HTR-8/SVneo (cell line): ENCODE measurements at regions not wholly inside any gene's neighbourhood (a gene's known extent, or its start where the extent isn't known, plus 50 kb on each side); places are given as distances from the start of the nearest gene placed in this dataset.
"Not testable (repeated sequence)": the region's sequence is repeated elsewhere in the genome, so short reads cannot be mapped to it uniquely, and the experiment has no call there.

Source experiments
- DNase-seq: peaks from one replicate; pipeline ENCODE4 v3.0.0; 2011; ENCODE audit warnings: low spot score, mixed read lengths; ENCODE audit not compliant: insufficient read length
- FAIRE-seq: peaks from 2 replicates; lab custom pipeline; 2011; peaks lifted over from hg19 to GRCh38; lab: Jason Lieb, UNC

GRCh38 chr2:228799208-228799588 lies 471.9 kb downstream of the PID1 start:
- FAIRE-seq (no peak), DNase-seq (no peak)

GRCh38 chr2:228798458-228799207 lies 472.5 kb downstream of the PID1 start:
- no peak for FAIRE-seq

GRCh38 chr2:228796386-228796785 lies 474.7 kb downstream of the PID1 start:
- no peak for FAIRE-seq
- DNase-seq = no peak

More at GRCh38 chr2:228798458-228799207, 472.5 kb downstream of the PID1 start:
- DNase-seq = no peak

- FAIRE-seq = no peak
- DNase-seq = no peak
Observed at GRCh38 chr2:228793116-228793515, 478.0 kb downstream of the PID1 start.

GRCh38 chr2:228786901-228787300 lies 484.2 kb downstream of the PID1 start:
- FAIRE-seq (no peak), DNase-seq (no peak)

- FAIRE-seq (no peak), DNase-seq (no peak)
Observed at GRCh38 chr2:228782281-228782680, 488.8 kb downstream of the PID1 start.

- DNase-seq (no peak), FAIRE-seq (no peak)
Observed at GRCh38 chr2:228777855-228778355, 493.2 kb downstream of the PID1 start.

GRCh38 chr2:228774548-228774947 lies 496.5 kb downstream of the PID1 start:
- FAIRE-seq = no peak
- DNase-seq = no peak

GRCh38 chr2:228771774-228772173 lies 499.3 kb downstream of the PID1 start:
- DNase-seq = no peak
- no peak for FAIRE-seq

GRCh38 chr2:228771315-228771714 lies 499.8 kb downstream of the PID1 start:
- DNase-seq (no peak), FAIRE-seq (no peak)

- DNase-seq = peak; percentile 32
- no peak for FAIRE-seq
Observed at GRCh38 chr2:228768818-228769217, 502.3 kb downstream of the PID1 start.

GRCh38 chr2:228768141-228768540 lies 502.9 kb downstream of the PID1 start:
- FAIRE-seq, DNase-seq: not testable (repeated sequence)

GRCh38 chr2:228767196-228767595 lies 503.9 kb downstream of the PID1 start:
- DNase-seq (no peak), FAIRE-seq (no peak)

- DNase-seq = no peak
- FAIRE-seq = no peak
Observed at GRCh38 chr2:228763379-228763981, 507.6 kb downstream of the PID1 start.

- DNase-seq (no peak), FAIRE-seq (no peak)
Observed at GRCh38 chr2:228762565-228762964, 508.5 kb downstream of the PID1 start.

GRCh38 chr2:228755661-228756060 lies 515.4 kb downstream of the PID1 start:
- DNase-seq, FAIRE-seq: not testable (repeated sequence)

- no peak for DNase-seq
- no peak for FAIRE-seq
Observed at GRCh38 chr2:228747483-228747882, 523.6 kb downstream of the PID1 start.

- DNase-seq (no peak), FAIRE-seq (no peak)
Observed at GRCh38 chr2:228738671-228739380, 532.3 kb downstream of the PID1 start.

GRCh38 chr2:228735697-228736096 lies 535.4 kb downstream of the PID1 start:
- no peak for DNase-seq
- FAIRE-seq = no peak

GRCh38 chr2:228731517-228731916 lies 539.6 kb downstream of the PID1 start:
- DNase-seq = peak; percentile 2
- no peak for FAIRE-seq

GRCh38 chr2:228728961-228729360 lies 542.1 kb downstream of the PID1 start:
- no peak for DNase-seq

More at GRCh38 chr2:228728961-228729360, 542.1 kb downstream of the PID1 start:
- FAIRE-seq = no peak
